Left colon (tissue), 2 donors: ENCODE measurements at regions not wholly inside any gene's neighbourhood (a gene's known extent, or its start where the extent isn't known, plus 50 kb on each side); places are given as distances from the start of the nearest gene placed in this dataset.
A peak's percentile ranks its signal among the peaks of the same experiment; 100 is the strongest.

ENCODE experiments used
- ATAC-seq: fragments of 200-7000 bp; cut with Tn5 transposase; one replicate; pipeline ENCODE4 v1.9.1; 2020; ENCODE audit warnings: mild to moderate bottlenecking, moderate library complexity
- DNase-seq, 2 donors: peaks; one replicate each; pipeline ENCODE4 v3.0.0-alpha.2; 2020
- intact Hi-C, 2 donors: fragments of 100-400 bp; cut with DNase I in 1 of 2; cut with micrococcal nuclease in 1 of 2; formaldehyde crosslinking; loops; one replicate each; pipeline versions ENCODE4 v1.11.2 to v1.14.0; 2022; cut with DNase I, micrococcal nuclease
- donor health status: DM: no; HTN: no; CAD: no.
- donor health status: DM: yes; HTN: yes; CAD: no.

DNA sequence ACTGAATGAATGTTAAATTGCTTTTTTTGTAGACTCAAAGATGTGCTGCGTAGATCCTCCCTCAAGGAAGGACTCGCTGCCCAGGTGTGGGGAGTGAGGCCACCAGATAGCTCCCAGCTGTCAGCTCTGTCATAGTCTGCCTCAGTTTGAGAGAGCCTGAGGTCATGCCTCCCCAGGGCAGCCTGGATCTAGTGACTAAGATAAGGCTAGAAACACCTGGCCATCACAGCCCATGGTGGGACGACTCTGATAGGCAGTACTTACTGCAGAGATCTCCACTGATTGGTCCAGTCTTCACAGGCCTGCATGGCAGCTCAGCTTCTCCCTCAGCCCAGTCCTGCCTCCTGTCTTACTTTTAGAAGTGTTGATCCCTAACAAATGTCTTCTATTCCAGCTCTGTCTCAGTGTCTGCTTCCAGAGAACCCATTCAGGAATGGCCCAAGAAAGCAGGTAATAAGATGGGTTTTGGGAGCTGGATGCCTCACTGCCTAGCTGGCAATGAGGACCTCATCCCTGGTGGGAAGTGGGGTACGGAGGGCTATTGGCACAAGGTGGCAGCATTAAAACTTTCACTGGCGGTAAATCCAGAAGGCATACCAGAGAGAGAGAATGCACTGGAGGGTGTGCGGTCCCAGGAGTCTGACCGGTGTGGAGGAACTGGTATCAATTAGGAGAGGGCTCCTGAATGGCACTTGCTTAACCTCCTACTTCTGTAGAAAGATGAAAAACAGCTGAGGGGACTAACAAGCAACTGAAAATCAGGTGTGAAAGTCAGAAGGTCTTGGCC lies 55.3 kb upstream of the GPR37L1 start:
- DNase-seq = no peak
- intact Hi-C loops = no loop called here
- ATAC-seq = peak; percentile 9

DNA sequence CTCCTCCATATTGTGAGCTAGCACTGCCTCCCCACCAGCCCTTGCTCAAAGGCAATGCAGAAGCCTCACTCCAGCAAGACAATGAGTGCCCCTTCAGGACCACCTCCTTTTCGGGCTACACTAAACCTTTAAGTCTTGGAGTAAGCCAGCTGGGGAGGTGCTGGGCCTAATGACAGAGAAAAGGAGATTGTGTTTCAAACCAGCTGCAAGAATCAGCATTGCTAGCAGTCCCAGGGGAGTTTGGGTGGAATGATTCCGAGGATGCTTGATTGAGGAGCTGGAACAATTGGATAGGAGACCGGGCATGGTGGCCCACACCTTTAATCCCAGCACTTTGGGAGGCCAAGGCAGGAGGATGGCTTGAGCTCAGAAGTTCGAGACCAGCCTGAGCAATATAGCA lies 54.1 kb upstream of the GPR37L1 start:
- intact Hi-C loops = no loop called here
- no peak for DNase-seq
- ATAC-seq = no peak

DNA sequence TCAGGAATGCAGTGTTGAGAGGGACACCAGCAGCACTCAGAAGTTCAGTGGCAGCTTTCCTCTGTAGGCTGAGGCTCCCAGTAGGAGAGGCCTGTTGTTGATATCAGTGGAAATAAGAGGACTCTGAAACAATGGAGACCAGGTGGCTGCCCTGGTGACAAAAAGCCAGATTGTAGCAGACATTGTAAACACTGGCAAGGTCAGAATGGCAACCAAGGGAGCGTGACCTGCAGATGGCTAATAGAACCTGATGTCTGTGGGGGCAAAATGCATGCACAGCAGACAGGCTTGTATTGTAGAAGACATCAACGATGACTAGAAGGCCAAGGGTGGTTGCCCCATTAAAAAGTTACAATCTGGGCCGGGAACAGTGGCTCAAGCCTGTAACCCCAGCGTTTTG lies 53.1 kb upstream of the GPR37L1 start:
- no peak for ATAC-seq
- intact Hi-C loops = no loop called here
- DNase-seq = no peak

DNA sequence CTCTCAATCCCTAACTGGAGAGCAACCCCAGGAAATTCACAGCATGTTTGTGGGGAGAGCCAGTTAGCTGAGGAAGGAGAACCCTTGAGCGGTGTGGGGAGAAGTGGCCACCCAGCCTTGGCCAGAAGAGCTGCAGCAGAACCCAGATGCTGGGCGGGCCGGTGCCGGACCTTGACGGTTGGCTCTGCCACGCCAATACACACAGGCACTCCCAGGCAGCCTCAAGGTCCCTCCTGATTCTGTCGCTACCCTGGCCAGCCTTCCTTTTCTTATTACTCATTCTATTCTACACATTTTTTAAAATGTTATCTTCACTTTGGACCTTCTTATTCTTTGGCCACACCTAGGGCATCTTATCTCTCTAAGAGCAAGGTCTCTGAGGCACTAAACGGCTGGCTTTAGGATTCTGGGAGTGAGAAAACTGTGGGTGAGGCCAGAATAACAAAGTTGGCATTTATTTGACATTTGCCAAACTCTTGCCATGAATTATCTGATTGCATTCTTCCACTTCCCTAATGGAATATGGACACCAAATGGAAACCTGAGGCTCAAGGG lies 50.4 kb upstream of the GPR37L1 start:
- ATAC-seq (peak; percentile 73), DNase-seq (peak; percentile 85)
- intact Hi-C loops = no loop called here
